ENCODE measurements at regions not wholly inside any gene's neighbourhood (a gene's known extent, or its start where the extent isn't known, plus 50 kb on each side); places are given as distances from the start of the nearest gene placed in this dataset.

DNA sequence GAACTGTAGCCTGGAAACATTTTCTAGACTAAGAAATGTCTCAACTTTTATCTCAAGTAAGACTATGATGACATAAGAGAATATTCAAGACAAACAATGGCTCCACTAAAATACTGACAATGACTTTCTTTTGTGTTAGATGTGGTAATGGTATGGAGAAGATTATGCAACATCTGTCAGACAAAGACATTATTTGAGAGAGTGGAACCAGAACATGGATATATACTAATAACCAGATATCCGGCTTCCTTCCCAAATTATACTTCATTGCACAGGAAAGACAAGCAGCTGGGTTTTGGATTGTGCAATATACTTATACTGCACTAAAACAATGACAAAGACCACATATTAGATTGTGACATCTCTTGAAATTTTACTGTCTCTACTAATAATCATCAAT, 290.8 kb upstream of the GIMD1 start:
- Histone ChIP-seq H3K27ac (no peak overlapping the region), H3K4me3 (no peak overlapping the region)
- TF ChIP-seq, protein P1, sequence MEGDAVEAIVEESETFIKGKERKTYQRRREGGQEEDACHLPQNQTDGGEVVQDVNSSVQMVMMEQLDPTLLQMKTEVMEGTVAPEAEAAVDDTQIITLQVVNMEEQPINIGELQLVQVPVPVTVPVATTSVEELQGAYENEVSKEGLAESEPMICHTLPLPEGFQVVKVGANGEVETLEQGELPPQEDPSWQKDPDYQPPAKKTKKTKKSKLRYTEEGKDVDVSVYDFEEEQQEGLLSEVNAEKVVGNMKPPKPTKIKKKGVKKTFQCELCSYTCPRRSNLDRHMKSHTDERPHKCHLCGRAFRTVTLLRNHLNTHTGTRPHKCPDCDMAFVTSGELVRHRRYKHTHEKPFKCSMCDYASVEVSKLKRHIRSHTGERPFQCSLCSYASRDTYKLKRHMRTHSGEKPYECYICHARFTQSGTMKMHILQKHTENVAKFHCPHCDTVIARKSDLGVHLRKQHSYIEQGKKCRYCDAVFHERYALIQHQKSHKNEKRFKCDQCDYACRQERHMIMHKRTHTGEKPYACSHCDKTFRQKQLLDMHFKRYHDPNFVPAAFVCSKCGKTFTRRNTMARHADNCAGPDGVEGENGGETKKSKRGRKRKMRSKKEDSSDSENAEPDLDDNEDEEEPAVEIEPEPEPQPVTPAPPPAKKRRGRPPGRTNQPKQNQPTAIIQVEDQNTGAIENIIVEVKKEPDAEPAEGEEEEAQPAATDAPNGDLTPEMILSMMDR (IDR thresholded peaks at IDR 0.05): no peak
- no peak for DNase-seq (ENCODE audit: low spot score)

DNA sequence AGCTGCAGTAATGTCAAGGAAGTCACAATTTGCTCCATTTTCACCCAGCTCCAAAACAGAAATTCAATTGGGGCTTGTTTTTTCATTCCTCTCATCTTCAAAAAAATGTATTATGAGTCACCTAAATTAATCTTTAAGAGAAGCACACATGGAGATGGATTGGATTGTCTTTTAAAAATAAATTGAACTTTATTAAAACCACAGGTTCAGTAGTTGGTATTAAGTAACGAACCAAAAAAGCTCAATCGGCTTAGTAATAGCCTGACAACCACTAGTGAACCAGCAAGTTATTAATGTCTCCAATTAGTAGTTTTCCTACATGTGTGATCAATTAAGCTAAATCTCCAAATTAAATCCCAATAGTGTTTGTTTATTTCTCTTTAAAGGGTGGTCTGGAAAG, 283.5 kb upstream of the GIMD1 start:
- H3K4me3 ChIP-seq: no peak overlapping the region
- TF ChIP-seq, protein P1 (IDR thresholded peaks at IDR 0.05): no peak
- DNase-seq (ENCODE audit: low spot score): no peak

DNA sequence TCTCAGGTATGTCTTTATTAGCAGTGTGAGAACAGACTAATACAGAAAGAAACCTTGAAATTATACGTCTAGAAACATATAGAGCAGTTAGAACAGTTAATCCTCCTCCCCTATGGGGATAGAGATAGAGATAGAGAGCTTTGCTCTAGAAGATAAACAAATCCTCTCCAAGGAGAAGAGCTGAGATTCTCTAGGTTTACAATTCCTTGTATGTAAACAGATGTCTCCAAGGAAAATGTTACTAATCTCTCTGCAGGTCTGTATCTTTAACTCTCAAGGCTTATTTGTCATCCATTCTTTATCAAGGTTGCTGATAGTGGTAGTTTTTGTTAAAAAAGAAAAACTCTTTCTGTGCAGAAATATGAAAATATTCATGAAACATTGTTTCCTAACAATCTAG, 282.1 kb upstream of the GIMD1 start:
- H3K4me3 ChIP-seq: no peak overlapping the region
- H3K27ac ChIP-seq: no peak overlapping the region
- TF ChIP-seq, protein P1 (IDR thresholded peaks at IDR 0.05): no peak
- no peak for DNase-seq (ENCODE audit: low spot score)

More for the DNA sequence above, 283.5 kb upstream of the GIMD1 start:
- H3K27ac ChIP-seq: no peak overlapping the region

DNA sequence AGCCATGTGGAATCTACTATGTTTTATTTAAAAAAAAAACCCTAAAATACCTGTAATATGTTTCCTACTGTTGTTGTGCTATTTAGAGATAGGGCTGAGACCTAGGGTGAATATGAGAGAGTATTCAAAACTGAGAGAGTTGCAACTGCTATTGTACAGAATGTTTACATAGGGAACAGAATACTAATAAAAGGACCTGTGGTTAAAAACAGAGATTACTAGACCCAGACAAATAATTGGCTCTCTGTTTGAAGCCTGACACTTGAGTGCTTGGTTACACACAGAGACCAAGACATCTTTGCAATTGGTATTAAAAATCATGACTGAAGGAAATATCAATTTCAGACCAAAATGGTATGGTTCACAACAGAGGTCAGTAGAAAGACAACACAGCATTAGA, 278.9 kb upstream of the GIMD1 start:
- Histone ChIP-seq H3K4me3 (no peak overlapping the region), H3K27ac (no peak overlapping the region)
- TF ChIP-seq, protein P1 (IDR thresholded peaks at IDR 0.05): no peak
- no peak for DNase-seq (ENCODE audit: low spot score)

DNA sequence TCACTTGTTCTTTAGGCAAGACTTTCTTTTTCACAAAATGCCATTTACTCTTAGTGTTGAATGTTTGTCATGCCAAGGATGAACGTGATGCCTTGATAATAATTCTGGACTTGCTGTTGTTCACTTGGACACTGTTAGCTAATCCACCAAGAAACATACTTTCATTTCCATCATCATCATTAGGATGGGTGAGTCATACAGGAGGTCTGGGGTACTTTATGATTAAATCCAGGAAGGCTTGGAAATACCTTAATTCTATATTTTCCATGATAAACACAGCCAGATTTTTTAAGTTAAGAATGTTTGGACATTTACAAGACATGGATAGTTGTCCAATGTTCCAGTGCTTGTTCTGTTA, 260.7 kb upstream of the GIMD1 start:
- H3K4me3 ChIP-seq: no peak overlapping the region
- H3K27ac ChIP-seq: no peak overlapping the region
- no peak for DNase-seq (ENCODE audit: low spot score)
- TF ChIP-seq, protein P1 (IDR thresholded peaks at IDR 0.05): no peak

DNA sequence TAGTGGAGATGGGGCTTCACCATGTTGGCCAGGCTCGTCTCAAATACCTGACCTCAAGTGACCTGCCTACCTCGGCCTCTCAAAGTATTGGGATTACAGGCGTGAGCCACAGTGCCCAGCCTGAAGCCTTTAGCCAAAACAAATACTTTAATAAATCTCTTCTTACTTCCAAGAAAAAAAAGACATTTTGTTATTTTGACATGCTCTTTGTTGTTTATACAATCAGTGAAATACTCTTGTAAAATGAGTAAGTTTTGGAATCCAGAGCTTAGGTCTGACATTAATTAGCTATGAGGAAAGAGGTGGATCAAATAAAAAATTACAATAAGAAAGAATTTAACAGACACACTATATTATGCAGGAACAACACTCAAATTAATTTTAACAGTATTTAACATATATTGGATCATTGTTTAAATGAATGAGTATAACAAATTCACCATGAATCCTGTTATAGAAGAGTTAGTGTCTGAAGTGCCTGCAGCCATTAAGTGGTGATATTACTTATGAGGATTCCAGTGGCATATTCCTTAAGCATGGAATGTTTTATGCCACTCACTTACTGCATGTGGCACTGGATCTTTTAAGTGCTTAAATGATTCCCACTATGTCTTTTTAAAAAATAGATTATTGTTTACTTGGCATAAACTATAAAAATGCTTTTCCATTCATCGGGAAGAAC, 260.1 kb upstream of the GIMD1 start:
- Histone ChIP-seq H3K27ac (no peak overlapping the region), H3K4me3 (no peak overlapping the region)
- DNase-seq (ENCODE audit: low spot score): no peak
- TF ChIP-seq, protein P1 (IDR thresholded peaks at IDR 0.05): no peak

DNA sequence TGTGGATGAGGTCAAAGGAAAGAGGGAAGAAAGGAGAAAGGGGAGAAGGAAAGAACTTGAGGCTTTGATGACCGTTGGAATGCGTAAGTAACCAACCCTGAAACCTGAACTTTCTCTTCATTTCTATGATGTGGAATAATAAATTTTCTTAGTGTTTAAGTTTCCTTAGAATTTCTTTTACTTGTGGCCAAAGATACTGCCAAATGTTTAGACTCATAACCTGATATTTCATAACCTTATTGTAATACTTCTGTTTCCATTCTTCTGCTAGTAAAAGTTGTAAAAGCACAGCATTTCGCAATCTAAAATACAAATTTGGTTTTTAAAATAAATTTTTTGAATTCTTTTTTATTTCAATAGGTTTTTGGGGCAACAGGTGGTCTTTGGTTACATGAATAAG, 258.5 kb upstream of the GIMD1 start:
- TF ChIP-seq, protein P1 (IDR thresholded peaks at IDR 0.05): no peak
- H3K4me3 ChIP-seq: no peak overlapping the region
- no peak overlapping the region for H3K27ac ChIP-seq
- DNase-seq (ENCODE audit: low spot score): no peak

Measured in coronary artery (tissue), 2 donors.